ENCODE measurements at regions not wholly inside any gene's neighbourhood (a gene's known extent, or its start where the extent isn't known, plus 50 kb on each side); places are given as distances from the start of the nearest gene placed in this dataset.

DNA sequence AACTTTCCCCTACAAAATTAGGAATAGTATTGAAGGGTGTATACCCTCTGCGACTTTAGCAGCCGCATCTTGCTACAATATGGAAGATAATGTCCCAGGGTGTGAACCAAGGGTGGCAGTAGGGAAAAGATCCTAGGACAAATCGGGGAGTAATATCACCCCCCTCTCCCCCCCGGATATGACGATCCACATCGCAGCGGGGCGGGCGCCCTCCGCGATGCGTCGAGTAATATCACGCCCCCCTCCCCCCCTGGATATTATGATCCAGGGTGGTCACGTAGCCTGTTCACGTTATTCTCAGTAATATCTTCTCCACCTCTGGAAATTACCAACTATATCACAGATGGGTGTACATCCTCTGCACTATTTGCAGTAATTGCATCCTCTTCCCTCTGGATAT lies 82.9 kb downstream of the DAPL1 start:
- Histone ChIP-seq H3K27me3 (ENCODE audit: insufficient read depth, low read length) (no peaks in the 10 kb centered on the region), H3K36me3 (ENCODE audit: control insufficient read depth in 1 of 2, insufficient read depth in 2 of 2, low read length in 2 of 2) (no peaks in the 10 kb centered on the region), H3K79me2 (ENCODE audit: insufficient read depth, low read length) (no peaks in the 10 kb centered on the region), H4K20me1 (ENCODE audit: insufficient read depth) (no peaks in the 10 kb centered on the region), H3K9me3 (ENCODE audit: control insufficient read depth in 1 of 2, insufficient read depth in 1 of 2, low read depth in 1 of 2, low read length in 2 of 2) (no peaks in the 10 kb centered on the region), H3K4me2 (ENCODE audit: low read length) (no peak overlapping the region), H3K27ac (ENCODE audit: low read depth, low read length) (no peak overlapping the region), H3K9ac (ENCODE audit: low read length) (no peak overlapping the region), H3K9me2 (ENCODE audit: insufficient read depth) (no peaks in the 10 kb centered on the region), H3K4me1 (ENCODE audit: control insufficient read depth in 1 of 2, insufficient read depth in 2 of 2, low read length in 2 of 2) (no peaks in the 10 kb centered on the region), H3K4me3 (replicated peaks in 1 of 2; ENCODE audit: low read depth in 1 of 2, low read length in 2 of 2) (no peak overlapping the region), H2AFZ (ENCODE audit: low read depth, low read length, poor library complexity, severe bottlenecking) (no peak overlapping the region)
- intact Hi-C loops (cut with micrococcal nuclease), result no loop called here
- no TSS peak for BruUV-seq (replicated peaks)
- DNase-seq (ENCODE audit: low read depth, low spot score), result no peak
- no peak for ATAC-seq
- ChIA-PET RAD21 (ENCODE audit: low non-redundant PET in 1 of 2, low total read pairs in 2 of 2, uncharacterized antibody in 2 of 2, unreplicated experiment in 2 of 2) (no interaction called here), CTCF (no interaction called here), POLR2A (no interaction called here)
- no peak for TF ChIP-seq SRF (IDR thresholded peaks at IDR 0.05; ENCODE audit: low read depth)
- TF ChIP-seq SP1 (IDR thresholded peaks at IDR 0.05; ENCODE audit: low read depth), result no peak
- TF ChIP-seq POLR2AphosphoS5 (IDR thresholded peaks at IDR 0.05; ENCODE audit: low read depth, low read length), result no peak
- TF ChIP-seq ZFX (IDR thresholded peaks at IDR 0.05), result no peak
- no peak for TF ChIP-seq FOSL1 (IDR thresholded peaks at IDR 0.05; ENCODE audit: low read depth)
- no peak for TF ChIP-seq REST (IDR thresholded peaks at IDR 0.05; ENCODE audit: low read depth)
- no peak for TF ChIP-seq ELF1 (IDR thresholded peaks at IDR 0.05; ENCODE audit: borderline replicate concordance, low read depth)
- TF ChIP-seq, protein P1, sequence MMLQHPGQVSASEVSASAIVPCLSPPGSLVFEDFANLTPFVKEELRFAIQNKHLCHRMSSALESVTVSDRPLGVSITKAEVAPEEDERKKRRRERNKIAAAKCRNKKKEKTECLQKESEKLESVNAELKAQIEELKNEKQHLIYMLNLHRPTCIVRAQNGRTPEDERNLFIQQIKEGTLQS (IDR thresholded peaks at IDR 0.05), result no peak
- TF ChIP-seq EGR1 (IDR thresholded peaks at IDR 0.05; ENCODE audit: low read depth), result no peak
- TF ChIP-seq CEBPB (IDR thresholded peaks at IDR 0.05; ENCODE audit: low read depth), result no peak
- TF ChIP-seq JUND (IDR thresholded peaks at IDR 0.05), result no peak
- no peak for TF ChIP-seq RAD21 (IDR thresholded peaks at IDR 0.05; ENCODE audit: low read depth)
- no peak for TF ChIP-seq SIN3A (IDR thresholded peaks at IDR 0.05; ENCODE audit: low read depth)
- no peak for TF ChIP-seq TCF7L2 (IDR thresholded peaks at IDR 0.05; ENCODE audit: borderline replicate concordance, extremely low read depth, insufficient read depth, insufficient read length)
- TF ChIP-seq, protein P2, sequence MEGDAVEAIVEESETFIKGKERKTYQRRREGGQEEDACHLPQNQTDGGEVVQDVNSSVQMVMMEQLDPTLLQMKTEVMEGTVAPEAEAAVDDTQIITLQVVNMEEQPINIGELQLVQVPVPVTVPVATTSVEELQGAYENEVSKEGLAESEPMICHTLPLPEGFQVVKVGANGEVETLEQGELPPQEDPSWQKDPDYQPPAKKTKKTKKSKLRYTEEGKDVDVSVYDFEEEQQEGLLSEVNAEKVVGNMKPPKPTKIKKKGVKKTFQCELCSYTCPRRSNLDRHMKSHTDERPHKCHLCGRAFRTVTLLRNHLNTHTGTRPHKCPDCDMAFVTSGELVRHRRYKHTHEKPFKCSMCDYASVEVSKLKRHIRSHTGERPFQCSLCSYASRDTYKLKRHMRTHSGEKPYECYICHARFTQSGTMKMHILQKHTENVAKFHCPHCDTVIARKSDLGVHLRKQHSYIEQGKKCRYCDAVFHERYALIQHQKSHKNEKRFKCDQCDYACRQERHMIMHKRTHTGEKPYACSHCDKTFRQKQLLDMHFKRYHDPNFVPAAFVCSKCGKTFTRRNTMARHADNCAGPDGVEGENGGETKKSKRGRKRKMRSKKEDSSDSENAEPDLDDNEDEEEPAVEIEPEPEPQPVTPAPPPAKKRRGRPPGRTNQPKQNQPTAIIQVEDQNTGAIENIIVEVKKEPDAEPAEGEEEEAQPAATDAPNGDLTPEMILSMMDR (IDR thresholded peaks at IDR 0.05 in 2 of 3, conservative IDR thresholded peaks at IDR 0.05 in 1 of 3; ENCODE audit: borderline replicate concordance in 1 of 3, insufficient read depth in 1 of 3, low read depth in 2 of 3, low read length in 2 of 3), result no peak
- TF ChIP-seq MAX (IDR thresholded peaks at IDR 0.05), result no peak
- TF ChIP-seq EZH2 (IDR thresholded peaks at IDR 0.05), result no peak
- TF ChIP-seq, protein P3, sequence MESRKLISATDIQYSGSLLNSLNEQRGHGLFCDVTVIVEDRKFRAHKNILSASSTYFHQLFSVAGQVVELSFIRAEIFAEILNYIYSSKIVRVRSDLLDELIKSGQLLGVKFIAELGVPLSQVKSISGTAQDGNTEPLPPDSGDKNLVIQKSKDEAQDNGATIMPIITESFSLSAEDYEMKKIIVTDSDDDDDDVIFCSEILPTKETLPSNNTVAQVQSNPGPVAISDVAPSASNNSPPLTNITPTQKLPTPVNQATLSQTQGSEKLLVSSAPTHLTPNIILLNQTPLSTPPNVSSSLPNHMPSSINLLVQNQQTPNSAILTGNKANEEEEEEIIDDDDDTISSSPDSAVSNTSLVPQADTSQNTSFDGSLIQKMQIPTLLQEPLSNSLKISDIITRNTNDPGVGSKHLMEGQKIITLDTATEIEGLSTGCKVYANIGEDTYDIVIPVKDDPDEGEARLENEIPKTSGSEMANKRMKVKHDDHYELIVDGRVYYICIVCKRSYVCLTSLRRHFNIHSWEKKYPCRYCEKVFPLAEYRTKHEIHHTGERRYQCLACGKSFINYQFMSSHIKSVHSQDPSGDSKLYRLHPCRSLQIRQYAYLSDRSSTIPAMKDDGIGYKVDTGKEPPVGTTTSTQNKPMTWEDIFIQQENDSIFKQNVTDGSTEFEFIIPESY (IDR thresholded peaks at IDR 0.05; ENCODE audit: extremely low read depth, insufficient replicate concordance, low read length), result no peak
- no peak for TF ChIP-seq EZH2phosphoT487 (IDR thresholded peaks at IDR 0.05; ENCODE audit: borderline replicate concordance)
- TF ChIP-seq CBX3 (IDR thresholded peaks at IDR 0.05; ENCODE audit: low read depth), result no peak
